Activated T-cell treated with anti-CD3 and anti-CD28 coated beads, Interleukin-2, amount 50 U/mL, for 4 hours (primary cell): ENCODE measurements at regions not wholly inside any gene's neighbourhood (a gene's known extent, or its start where the extent isn't known, plus 50 kb on each side); places are given as distances from the start of the nearest gene placed in this dataset.

Experiments
- ATAC-seq, 2 donors: fragments of 200-7000 bp; cut with Tn5 transposase; one replicate each; pipeline ENCODE4 v1.10.0; 2021
- DNase-seq: peaks from one replicate; pipeline ENCODE4 v3.0.0-alpha.2; 2020
- H3K27me3 Mint-ChIP-seq: one replicate; pipeline ENCODE4 v1.8.0; 2021; ENCODE audit warnings: low read depth, mixed read lengths
- H3K36me3 Mint-ChIP-seq: one replicate; pipeline ENCODE4 v1.8.0; 2022; ENCODE audit warnings: mixed read lengths; ENCODE audit not compliant: insufficient read depth
- H3K4me1 Mint-ChIP-seq: one replicate; pipeline ENCODE4 v1.8.0; 2021; ENCODE audit warnings: low read depth, mixed read lengths
- H3K4me3 Mint-ChIP-seq: one replicate; pipeline ENCODE4 v1.8.0; 2021; ENCODE audit warnings: mild to moderate bottlenecking, moderate library complexity, mixed read lengths
- H3K9me3 Mint-ChIP-seq: one replicate; pipeline ENCODE4 v1.8.0; 2021; ENCODE audit warnings: mixed read lengths

DNA sequence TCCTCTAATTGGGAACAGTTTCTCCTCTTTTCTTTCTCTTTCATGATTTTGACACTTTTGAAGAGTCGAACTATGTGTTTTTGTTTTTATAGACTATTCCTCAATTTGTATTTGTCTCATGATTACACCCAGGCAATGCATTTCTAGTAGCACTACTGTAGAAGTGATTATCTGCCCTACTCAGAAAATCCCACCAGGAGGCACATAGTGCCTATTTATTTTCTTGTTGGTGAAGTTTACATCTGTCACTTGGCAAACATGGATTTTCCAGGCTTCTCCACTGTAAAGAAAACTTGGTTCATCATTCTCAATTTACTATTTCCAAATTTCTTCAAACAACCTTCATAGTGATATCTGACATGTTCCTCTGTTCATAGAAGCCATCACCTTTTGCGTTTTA lies 893.9 kb downstream of the CCSER2 start:
- no peaks in the 10 kb centered on the region for H3K4me1 Mint-ChIP-seq
- no peak for ATAC-seq
- H3K27me3 Mint-ChIP-seq: no peaks in the 10 kb centered on the region
- H3K36me3 Mint-ChIP-seq: no peaks in the 10 kb centered on the region
- H3K4me3 Mint-ChIP-seq: no peak overlapping the region
- no peak for DNase-seq
- peaks cover 3% of the 10 kb centered on the region for H3K9me3 Mint-ChIP-seq

DNA sequence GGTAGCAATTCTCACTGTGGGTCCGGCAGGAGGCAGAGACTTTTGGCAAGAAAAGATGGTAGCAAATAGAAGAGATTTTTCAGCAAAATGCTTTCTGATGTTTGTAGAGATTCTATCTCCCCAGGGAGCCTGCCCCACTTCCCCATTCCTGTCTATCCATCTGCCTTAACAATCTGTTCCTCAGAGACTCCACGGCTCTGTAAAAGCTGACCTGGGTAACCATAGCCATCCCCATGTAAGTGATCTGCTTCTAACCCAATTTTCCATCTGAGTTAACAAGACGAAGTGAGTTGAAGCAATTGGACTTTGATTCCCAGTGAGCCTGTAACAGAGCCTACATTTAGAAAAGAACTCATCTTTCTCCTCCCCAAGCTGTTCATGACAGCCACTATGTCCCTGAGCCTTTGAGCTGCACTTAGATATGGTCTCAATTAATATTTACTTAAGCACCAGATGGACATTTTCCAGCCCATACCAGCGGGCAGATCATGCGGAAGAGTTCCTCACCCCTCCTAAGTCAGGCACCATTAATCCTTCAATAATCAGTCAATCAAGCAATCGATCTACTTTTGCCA lies 896.1 kb downstream of the CCSER2 start:
- peaks cover 3% of the 10 kb centered on the region for H3K9me3 Mint-ChIP-seq
- no peak for DNase-seq
- no peak overlapping the region for H3K4me3 Mint-ChIP-seq
- H3K36me3 Mint-ChIP-seq: no peaks in the 10 kb centered on the region
- H3K27me3 Mint-ChIP-seq: no peaks in the 10 kb centered on the region
- H3K4me1 Mint-ChIP-seq: no peaks in the 10 kb centered on the region
- no peak for ATAC-seq

DNA sequence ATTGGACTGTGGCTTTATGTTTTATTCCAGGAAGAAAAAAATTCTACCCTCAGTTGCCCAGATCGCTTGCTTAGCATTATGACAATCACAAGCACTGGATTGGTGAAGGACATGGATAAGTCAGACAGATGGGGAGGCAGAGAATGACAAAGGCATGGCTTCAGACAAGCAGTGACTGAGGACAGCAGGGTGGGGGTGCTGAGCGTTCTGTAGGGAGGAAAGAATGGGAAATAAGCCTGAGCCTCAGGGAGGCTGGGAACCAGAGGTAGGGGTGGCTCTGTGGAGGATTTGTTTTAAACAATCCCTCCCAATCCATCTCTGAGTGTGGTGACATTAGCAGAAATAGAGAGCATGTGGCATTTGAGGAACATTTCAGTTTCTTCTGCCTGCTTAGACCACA lies 896.9 kb downstream of the CCSER2 start:
- DNase-seq: no peak
- Mint-ChIP-seq H3K4me3 (no peak overlapping the region), H3K27me3 (no peaks in the 10 kb centered on the region), H3K9me3 (peaks cover 3% of the 10 kb centered on the region), H3K36me3 (no peaks in the 10 kb centered on the region), H3K4me1 (no peaks in the 10 kb centered on the region)
- ATAC-seq: no peak

DNA sequence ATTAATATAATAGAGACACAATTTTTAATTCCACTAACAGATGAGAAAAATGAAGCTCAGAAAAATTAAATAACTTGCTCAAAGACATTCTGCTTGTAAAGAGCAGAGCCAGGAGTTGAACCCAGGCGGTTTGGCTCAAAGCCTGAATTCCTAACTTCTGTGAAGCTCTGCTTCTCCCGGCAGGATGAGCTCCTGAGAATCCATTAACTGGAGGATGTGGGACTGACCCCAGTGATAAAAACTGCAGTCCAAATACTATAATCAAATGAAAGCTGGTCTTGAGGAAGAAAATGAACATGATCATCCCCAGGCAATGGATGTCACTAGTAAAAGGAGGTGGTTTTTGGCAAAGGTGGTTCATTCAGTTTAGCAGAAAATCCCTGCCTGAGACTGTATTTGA lies 898.2 kb downstream of the CCSER2 start:
- ATAC-seq (no peak), DNase-seq (no peak)
- Mint-ChIP-seq H3K9me3 (peaks cover 3% of the 10 kb centered on the region), H3K27me3 (no peaks in the 10 kb centered on the region), H3K4me3 (no peak overlapping the region), H3K4me1 (no peaks in the 10 kb centered on the region), H3K36me3 (no peaks in the 10 kb centered on the region)

DNA sequence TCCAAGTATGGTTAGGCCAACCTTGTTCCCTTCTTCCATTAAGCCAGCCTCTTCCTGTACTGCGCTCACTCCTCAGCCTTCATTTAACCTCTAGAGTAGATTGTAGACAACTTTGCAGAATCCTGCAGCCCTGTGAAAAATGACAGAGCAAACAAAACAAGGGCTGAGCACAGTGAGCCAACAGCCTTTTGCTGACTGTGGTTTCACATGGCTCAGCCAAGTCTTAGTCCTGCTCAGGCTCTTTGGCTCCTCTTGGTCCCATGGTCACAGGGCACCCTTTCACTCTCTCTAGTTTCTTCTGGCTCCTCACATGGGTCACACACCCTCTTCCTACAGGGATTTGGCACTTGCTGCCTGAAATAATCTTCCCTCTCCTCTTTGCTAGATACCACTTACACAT lies 900.3 kb downstream of the CCSER2 start:
- H3K27me3 Mint-ChIP-seq: no peaks in the 10 kb centered on the region
- no peaks in the 10 kb centered on the region for H3K36me3 Mint-ChIP-seq
- H3K4me3 Mint-ChIP-seq: no peak overlapping the region
- ATAC-seq: no peak
- no peak for DNase-seq
- H3K4me1 Mint-ChIP-seq: no peaks in the 10 kb centered on the region
- peaks cover 3% of the 10 kb centered on the region for H3K9me3 Mint-ChIP-seq

DNA sequence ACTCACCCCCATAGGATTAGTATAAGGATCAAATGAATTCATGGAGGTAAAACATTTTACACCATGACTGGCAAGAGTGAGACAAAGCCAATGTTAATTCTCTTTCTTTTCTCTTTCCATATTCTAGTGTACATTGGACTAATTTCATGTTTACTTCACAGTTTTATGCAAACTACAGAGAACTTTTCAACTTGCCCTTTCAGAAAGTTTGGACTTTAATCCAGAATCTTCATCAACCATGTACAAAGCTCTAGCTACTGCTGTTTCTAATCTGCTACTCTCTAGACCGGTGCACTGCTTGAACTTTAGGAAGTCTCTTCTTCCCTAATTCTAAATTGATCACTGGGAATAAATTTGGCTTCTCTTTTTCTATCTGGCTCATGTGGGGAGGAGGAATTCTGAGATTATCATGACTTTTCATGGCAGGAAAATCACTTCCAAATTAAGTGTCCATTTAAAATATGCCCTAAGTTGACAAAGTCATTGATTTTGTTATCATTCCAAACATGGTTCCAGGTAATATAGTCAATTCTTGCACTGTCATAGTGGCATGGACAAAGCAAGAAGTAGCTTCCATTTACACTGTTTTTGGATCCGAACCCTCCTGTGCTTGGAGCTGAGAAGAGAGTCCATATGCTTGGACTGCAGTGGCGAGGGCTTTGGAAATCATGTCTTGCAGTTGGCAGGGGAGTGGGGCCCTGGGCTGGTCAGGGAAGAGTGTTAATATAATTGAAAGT lies 903.3 kb downstream of the CCSER2 start:
- Mint-ChIP-seq H3K36me3 (no peaks in the 10 kb centered on the region), H3K4me3 (no peak overlapping the region), H3K4me1 (no peaks in the 10 kb centered on the region), H3K27me3 (no peaks in the 10 kb centered on the region), H3K9me3 (no peaks in the 10 kb centered on the region)
- no peak for ATAC-seq
- no peak for DNase-seq

DNA sequence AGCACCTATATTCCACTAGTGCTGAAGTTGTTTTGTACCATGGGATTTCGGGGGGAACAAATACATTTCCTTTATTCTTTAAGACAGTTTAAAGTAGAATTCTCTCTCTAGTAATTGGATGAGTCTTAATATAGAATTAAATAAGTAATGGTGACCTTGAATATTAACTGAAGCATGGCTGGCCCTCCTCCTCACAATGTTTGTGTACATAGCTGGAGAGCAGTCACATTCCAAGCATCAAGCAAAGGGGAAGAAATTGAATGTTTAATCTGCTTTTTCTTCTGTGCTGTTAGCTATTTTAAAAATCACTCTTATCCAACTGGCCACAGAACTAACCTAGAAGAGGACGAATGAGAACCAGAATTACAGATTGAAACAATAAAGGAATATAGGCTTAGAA lies 906.9 kb downstream of the CCSER2 start:
- DNase-seq: no peak
- no peaks in the 10 kb centered on the region for H3K4me1 Mint-ChIP-seq
- no peaks in the 10 kb centered on the region for H3K9me3 Mint-ChIP-seq
- H3K36me3 Mint-ChIP-seq: no peaks in the 10 kb centered on the region
- ATAC-seq: no peak
- H3K27me3 Mint-ChIP-seq: peaks cover 5% of the 10 kb centered on the region
- H3K4me3 Mint-ChIP-seq: no peak overlapping the region

DNA sequence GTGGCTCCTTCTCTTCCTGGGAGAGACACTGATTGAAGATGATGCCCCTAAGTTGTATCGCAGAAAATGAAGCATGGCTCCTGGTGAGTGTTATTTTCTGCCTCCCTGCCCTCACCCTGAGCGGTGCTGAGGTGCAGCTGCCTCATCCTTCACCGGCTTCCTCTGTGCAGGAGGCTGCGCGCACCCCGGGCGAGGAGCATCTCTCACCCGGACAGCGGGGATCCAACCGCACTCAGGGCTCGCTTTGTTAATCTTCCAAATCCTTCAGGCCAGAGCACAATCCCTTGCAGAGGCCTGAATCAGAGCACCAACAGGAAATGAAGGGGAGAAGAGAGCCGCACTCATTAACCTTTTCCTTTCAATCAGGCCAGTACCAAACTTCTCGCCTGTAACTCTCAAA lies 910.3 kb downstream of the CCSER2 start:
- H3K27me3 Mint-ChIP-seq: peaks cover 7% of the 10 kb centered on the region

DNA sequence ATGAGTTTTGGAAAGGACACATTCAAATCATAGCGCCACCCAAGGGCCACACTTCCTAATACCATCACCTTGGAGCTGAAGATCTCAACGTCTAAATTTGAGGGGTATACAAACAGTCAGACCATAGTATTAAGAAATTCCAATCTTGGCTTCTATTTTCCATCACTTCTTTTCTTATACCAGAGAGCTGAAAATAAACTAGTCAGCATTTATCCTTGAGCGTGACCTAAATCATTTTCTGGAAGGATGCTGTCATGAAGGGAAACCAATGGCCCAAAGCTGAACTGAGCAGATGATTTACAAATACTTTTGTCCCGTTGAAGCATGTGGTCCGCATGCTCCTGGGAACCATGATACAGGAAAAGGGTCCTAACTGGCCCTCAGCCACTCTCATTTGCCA lies 921.9 kb downstream of the CCSER2 start:
- Mint-ChIP-seq H3K9me3 (peaks cover 3% of the 10 kb centered on the region), H3K4me3 (no peak overlapping the region), H3K27me3 (no peaks in the 10 kb centered on the region), H3K4me1 (no peaks in the 10 kb centered on the region), H3K36me3 (no peaks in the 10 kb centered on the region)
- ATAC-seq (no peak), DNase-seq (no peak)

More for the DNA sequence above, 910.3 kb downstream of the CCSER2 start:
- H3K4me3 Mint-ChIP-seq: no peak overlapping the region
- H3K36me3 Mint-ChIP-seq: no peaks in the 10 kb centered on the region
- DNase-seq: no peak
- no peak for ATAC-seq
- H3K4me1 Mint-ChIP-seq: no peaks in the 10 kb centered on the region
- no peaks in the 10 kb centered on the region for H3K9me3 Mint-ChIP-seq

DNA sequence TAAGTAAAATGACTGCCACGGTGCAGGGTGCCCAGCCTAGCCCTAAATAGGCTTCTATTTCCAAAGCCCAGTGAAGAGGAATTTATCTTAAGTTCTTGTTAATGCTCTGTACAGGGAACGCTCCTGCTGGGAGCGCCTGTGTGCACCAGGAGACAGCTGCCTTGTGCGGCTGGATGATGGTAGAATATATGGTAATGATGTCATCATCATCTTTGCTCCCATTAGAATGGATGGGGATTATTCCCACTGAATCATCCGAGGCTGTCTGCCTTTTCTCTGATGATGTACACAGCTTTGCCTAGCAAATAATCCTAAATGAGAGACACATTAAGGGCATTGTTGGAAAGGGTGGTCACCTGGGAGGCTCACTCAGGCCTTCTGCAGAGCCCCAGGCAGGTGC lies 928.1 kb downstream of the CCSER2 start:
- no peak for DNase-seq
- ATAC-seq: no peak
- no peaks in the 10 kb centered on the region for H3K9me3 Mint-ChIP-seq
- no peaks in the 10 kb centered on the region for H3K36me3 Mint-ChIP-seq
- H3K27me3 Mint-ChIP-seq: no peaks in the 10 kb centered on the region
- H3K4me1 Mint-ChIP-seq: no peaks in the 10 kb centered on the region
- no peak overlapping the region for H3K4me3 Mint-ChIP-seq

DNA sequence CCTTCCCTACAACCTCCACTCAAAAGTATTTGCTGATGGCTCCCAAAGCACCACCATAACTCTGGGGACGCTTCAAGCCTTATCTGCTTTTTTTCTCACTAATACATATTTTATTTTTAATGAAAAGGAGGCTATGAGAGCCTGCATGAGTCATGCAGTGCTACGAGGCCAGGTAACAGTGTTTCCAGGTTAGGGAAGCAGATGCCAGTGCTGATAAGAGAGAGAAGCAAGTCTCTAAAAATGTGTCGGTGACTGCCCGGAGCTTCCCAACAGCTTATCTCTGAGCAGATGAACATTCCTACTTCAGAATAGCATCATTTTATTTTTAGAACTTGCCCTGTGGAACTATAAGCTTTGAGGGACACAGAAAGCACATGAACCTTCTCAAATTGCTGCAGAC lies 931.5 kb downstream of the CCSER2 start:
- Mint-ChIP-seq H3K4me3 (no peak overlapping the region), H3K9me3 (no peaks in the 10 kb centered on the region), H3K27me3 (no peaks in the 10 kb centered on the region), H3K4me1 (no peaks in the 10 kb centered on the region), H3K36me3 (no peaks in the 10 kb centered on the region)
- DNase-seq (no peak), ATAC-seq (no peak)

DNA sequence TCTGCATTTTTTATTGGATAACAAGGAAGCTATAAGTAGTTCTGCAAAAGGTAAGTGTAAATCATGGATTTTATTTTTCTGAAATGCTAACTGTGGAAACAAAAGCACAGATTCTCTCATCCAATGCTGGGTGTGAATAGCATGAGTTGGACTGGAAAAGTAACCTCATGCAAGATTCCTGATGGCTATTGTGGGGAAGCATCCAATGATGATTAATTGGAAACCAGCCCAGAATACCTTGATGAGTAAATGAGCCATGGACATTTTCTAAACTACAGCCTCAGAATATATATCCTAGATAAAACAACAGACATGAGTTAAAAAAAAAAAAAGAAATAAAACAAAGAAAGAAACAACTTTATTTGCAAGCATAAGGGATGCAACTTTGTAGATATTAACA lies 934.6 kb downstream of the CCSER2 start:
- peaks cover 4% of the 10 kb centered on the region for H3K9me3 Mint-ChIP-seq
- ATAC-seq (no peak), DNase-seq (no peak)
- H3K27me3 Mint-ChIP-seq: no peaks in the 10 kb centered on the region
- no peaks in the 10 kb centered on the region for H3K36me3 Mint-ChIP-seq
- H3K4me1 Mint-ChIP-seq: no peaks in the 10 kb centered on the region
- no peak overlapping the region for H3K4me3 Mint-ChIP-seq

DNA sequence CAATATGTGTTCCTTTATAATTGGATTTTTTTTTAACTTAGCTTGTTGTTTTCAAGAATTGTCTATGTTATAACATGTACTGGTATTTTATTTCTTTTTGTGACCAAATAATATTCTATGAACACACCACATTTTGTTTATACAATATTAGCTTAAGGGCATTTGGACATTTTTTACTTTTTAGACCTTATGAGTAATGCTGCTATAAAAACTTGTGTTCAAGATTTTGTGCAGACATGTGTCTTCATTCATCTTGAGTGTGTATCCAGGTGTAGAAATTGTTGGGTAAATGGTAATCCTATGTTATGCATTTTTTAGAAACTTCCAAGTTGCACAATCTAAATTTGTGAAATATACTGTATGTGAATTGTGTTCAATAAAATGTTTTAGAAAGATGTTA lies 936.7 kb downstream of the CCSER2 start:
- ATAC-seq (no peak), DNase-seq (no peak)
- H3K9me3 Mint-ChIP-seq: peaks cover 4% of the 10 kb centered on the region
- no peaks in the 10 kb centered on the region for H3K27me3 Mint-ChIP-seq
- no peaks in the 10 kb centered on the region for H3K4me1 Mint-ChIP-seq
- no peaks in the 10 kb centered on the region for H3K36me3 Mint-ChIP-seq
- H3K4me3 Mint-ChIP-seq: no peak overlapping the region

DNA sequence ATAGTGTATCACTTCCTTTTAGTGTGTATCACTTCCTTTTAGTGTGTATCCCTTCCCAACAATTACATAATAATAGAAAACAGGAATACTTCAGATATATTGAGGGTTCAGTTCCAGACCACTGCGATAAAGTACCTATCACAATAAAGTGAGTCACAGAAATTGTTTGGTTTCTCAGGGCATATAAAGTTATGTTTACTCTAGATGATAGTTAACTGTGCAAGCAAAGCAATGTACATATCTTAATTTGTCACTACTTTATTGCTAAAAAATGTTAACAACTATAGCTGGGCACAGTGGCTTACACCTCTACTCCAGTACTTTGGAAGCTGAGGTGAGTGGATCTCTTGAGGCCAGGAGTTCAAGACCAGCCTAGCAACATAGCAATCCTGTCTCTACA lies 938.4 kb downstream of the CCSER2 start:
- no peak for ATAC-seq
- H3K9me3 Mint-ChIP-seq: peaks cover 12% of the 10 kb centered on the region
- no peaks in the 10 kb centered on the region for H3K4me1 Mint-ChIP-seq
- peaks cover 3% of the 10 kb centered on the region for H3K36me3 Mint-ChIP-seq
- DNase-seq: no peak
- no peaks in the 10 kb centered on the region for H3K27me3 Mint-ChIP-seq
- no peak overlapping the region for H3K4me3 Mint-ChIP-seq

DNA sequence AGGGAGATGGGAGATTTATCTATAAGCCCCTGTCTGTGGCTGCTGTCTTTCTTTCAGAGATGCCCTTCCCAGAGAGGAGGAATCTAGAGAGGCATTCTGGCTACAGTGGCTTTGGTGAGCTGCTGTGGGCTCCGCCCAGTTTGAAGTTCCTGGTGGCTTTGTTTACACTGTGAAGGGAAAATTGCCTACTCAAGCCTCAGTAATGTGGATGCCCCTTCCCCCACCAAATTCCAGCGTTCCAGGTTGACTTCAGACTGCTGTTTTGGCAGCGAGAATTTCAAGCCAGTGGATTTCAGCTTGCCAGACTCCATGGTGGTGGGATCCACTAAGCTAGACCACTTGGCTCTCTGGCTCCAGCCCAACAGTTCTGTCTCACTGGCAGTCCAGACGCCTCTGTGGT lies 951.6 kb downstream of the CCSER2 start:
- no peaks in the 10 kb centered on the region for H3K27me3 Mint-ChIP-seq
- H3K9me3 Mint-ChIP-seq: no peaks in the 10 kb centered on the region
- H3K4me1 Mint-ChIP-seq: no peaks in the 10 kb centered on the region
- H3K4me3 Mint-ChIP-seq: no peak overlapping the region
- ATAC-seq (no peak), DNase-seq (no peak)
- no peaks in the 10 kb centered on the region for H3K36me3 Mint-ChIP-seq
